Naive thymus-derived CD8-positive, alpha-beta T cell (primary cell): ENCODE measurements at regions not wholly inside any gene's neighbourhood (a gene's known extent, or its start where the extent isn't known, plus 50 kb on each side); places are given as distances from the start of the nearest gene placed in this dataset.

Source experiments
- ATAC-seq, 2 donors: fragments of 150-1000 bp; cut with Tn5 transposase in 1 of 2; sonication (Bioruptor Pico), chemical (Tn5 transposase) in 1 of 2; 1 replicate in 1 of 2; 2 replicates in 1 of 2; pipeline ENCODE4 v1.10.0; 2021; ENCODE audit warnings: mild to moderate bottlenecking in 2 of 2, moderate library complexity in 2 of 2
- POLR2A ChIA-PET: fragments of 350-600 bp; sonication (Branson Sonifier 250); formaldehyde crosslinking; loops from one replicate; lab custom pipeline; 2021; ENCODE audit warnings: antibody characterized with exemption; lab: Charles Lee
- DNase-seq, 10 donors: peaks; one replicate each; pipeline versions ENCODE4 v3.0.0 to v3.0.0-alpha.2; 2020 to 2022
- H3K27ac Mint-ChIP-seq, 10 donors: one replicate each; pipeline ENCODE4 v1.8.0; 2020 to 2022; ENCODE audit warnings: mild to moderate bottlenecking in 10 of 10, mixed read lengths in 10 of 10, moderate library complexity in 4 of 10, inconsistent platforms in 1 of 10
- H3K27me3 Mint-ChIP-seq, 5 donors: one replicate each; pipeline ENCODE4 v1.8.0; 2021 to 2022; ENCODE audit warnings: mixed read lengths in 5 of 5
- H3K36me3 Mint-ChIP-seq, 3 donors: one replicate each; pipeline ENCODE4 v1.8.0; 2020 to 2022; ENCODE audit warnings: mixed read lengths in 3 of 3, mild to moderate bottlenecking in 2 of 3, inconsistent platforms in 1 of 3
- H3K4me1 Mint-ChIP-seq, 4 donors: one replicate each; pipeline ENCODE4 v1.8.0; 2021 to 2022; ENCODE audit warnings: mixed read lengths in 4 of 4
- H3K4me3 Mint-ChIP-seq, 10 donors: one replicate each; pipeline ENCODE4 v1.8.0; 2020 to 2022; ENCODE audit warnings: mild to moderate bottlenecking in 10 of 10, mixed read lengths in 10 of 10, moderate library complexity in 6 of 10, inconsistent platforms in 1 of 10
- H3K9me3 Mint-ChIP-seq, 9 donors: one replicate each; pipeline ENCODE4 v1.8.0; 2020 to 2022; ENCODE audit warnings: mixed read lengths in 9 of 9, mild to moderate bottlenecking in 3 of 9, inconsistent platforms in 1 of 9, moderate library complexity in 1 of 9

GRCh38 chr12:29847246-29847645 is 63.5 kb upstream of the TMTC1 start:
- POLR2A ChIA-PET, result no interaction called here
- Mint-ChIP-seq H3K4me3 (no peak overlapping the region), H3K9me3 (peaks cover 0 to 31% (median 7%) of the 10 kb centered on the region in 9 donors), H3K27ac (no peak overlapping the region), H3K4me1 (no peaks in the 10 kb centered on the region), H3K27me3 (peaks cover 0 to 7% (median 0%) of the 10 kb centered on the region in 5 donors), H3K36me3 (no peaks in the 10 kb centered on the region)
- ATAC-seq (no peak), DNase-seq (no peak)

GRCh38 chr12:29844667-29845066 is 60.9 kb upstream of the TMTC1 start:
- H3K27ac Mint-ChIP-seq, result no peak overlapping the region
- no peaks in the 10 kb centered on the region for H3K4me1 Mint-ChIP-seq
- DNase-seq (no peak), ATAC-seq (no peak)
- H3K36me3 Mint-ChIP-seq, result peaks cover 0 to 4% (median 2%) of the 10 kb centered on the region in 3 donors
- H3K27me3 Mint-ChIP-seq, result peaks cover 0 to 7% (median 0%) of the 10 kb centered on the region in 5 donors
- no peak overlapping the region for H3K4me3 Mint-ChIP-seq
- POLR2A ChIA-PET, result no interaction called here
- H3K9me3 Mint-ChIP-seq, result peaks cover under 1 to 24% (median 10%) of the 10 kb centered on the region in 9 donors

GRCh38 chr12:29843036-29843435 is 59.3 kb upstream of the TMTC1 start:
- POLR2A ChIA-PET, result no interaction called here
- H3K36me3 Mint-ChIP-seq, result peaks cover 0 to 11% (median 2%) of the 10 kb centered on the region in 3 donors
- H3K27me3 Mint-ChIP-seq, result peaks cover 0 to 7% (median 0%) of the 10 kb centered on the region in 5 donors

GRCh38 chr12:29838768-29839167 is 55.0 kb upstream of the TMTC1 start:
- Mint-ChIP-seq H3K4me1 (no peaks in the 10 kb centered on the region), H3K27me3 (no peaks in the 10 kb centered on the region), H3K9me3 (peaks cover 11 to 56% (median 30%) of the 10 kb centered on the region in 9 donors), H3K36me3 (peaks cover 0 to 13% (median 2%) of the 10 kb centered on the region in 3 donors), H3K4me3 (no peak overlapping the region), H3K27ac (no peak overlapping the region)
- POLR2A ChIA-PET, result no interaction called here
- ATAC-seq, result no peak
- DNase-seq, result no peak

More at GRCh38 chr12:29843036-29843435, 59.3 kb upstream of the TMTC1 start:
- DNase-seq (no peak), ATAC-seq (no peak)
- H3K4me3 Mint-ChIP-seq, result no peak overlapping the region
- peaks cover 3 to 33% (median 20%) of the 10 kb centered on the region in 9 donors for H3K9me3 Mint-ChIP-seq
- no peaks in the 10 kb centered on the region for H3K4me1 Mint-ChIP-seq
- no peak overlapping the region for H3K27ac Mint-ChIP-seq
